Cardiac muscle cell (in vitro differentiated cells and primary cell): ENCODE measurements at regions not wholly inside any gene's neighbourhood (a gene's known extent, or its start where the extent isn't known, plus 50 kb on each side); places are given as distances from the start of the nearest gene placed in this dataset.
"Not testable (repeated sequence)": the region's sequence is repeated elsewhere in the genome, so short reads cannot be mapped to it uniquely, and the experiment has no call there.

Experiments
- DNase-seq, 2 donors: peaks; one replicate each; pipeline versions ENCODE4 v3.0.0 to v3.0.0-alpha.2; 2010 to 2017; ENCODE audit warnings: low read depth in 1 of 2, low spot score in 1 of 2
- H3K27ac ChIP-seq: fragments of 200-600 bp; sonication (generic); 2 replicates; pipeline ENCODE4 v1.5.1; 2016
- H3K27me3 ChIP-seq: fragments of 200-600 bp; sonication (generic); 2 replicates; pipeline ENCODE4 v1.6.0; 2016; ENCODE audit warnings: control low read depth
- H3K36me3 ChIP-seq: fragments of 200-600 bp; sonication (generic); 2 replicates; pipeline ENCODE4 v1.5.1; 2016; ENCODE audit warnings: control low read depth
- H3K4me1 ChIP-seq: fragments of 200-600 bp; sonication (generic); 2 replicates; pipeline ENCODE4 v1.8.1; 2017; ENCODE audit warnings: low read depth, mild to moderate bottlenecking, mixed run types
- H3K4me3 ChIP-seq: fragments of 200-600 bp; sonication (generic); 2 replicates; pipeline ENCODE4 v1.5.1; 2016; ENCODE audit warnings: mild to moderate bottlenecking
- H3K9me3 ChIP-seq: fragments of 200-600 bp; sonication (generic); 2 replicates; pipeline ENCODE4 v1.5.1; 2017; ENCODE audit warnings: low read depth, mild to moderate bottlenecking, control low read depth
- TF ChIP-seq, protein P1 (sequence below): IDR thresholded peaks from 2 replicates; pipeline ENCODE4 v1.5.1; 2012; ENCODE audit warnings: low read depth, mild to moderate bottlenecking, low read length

DNA sequence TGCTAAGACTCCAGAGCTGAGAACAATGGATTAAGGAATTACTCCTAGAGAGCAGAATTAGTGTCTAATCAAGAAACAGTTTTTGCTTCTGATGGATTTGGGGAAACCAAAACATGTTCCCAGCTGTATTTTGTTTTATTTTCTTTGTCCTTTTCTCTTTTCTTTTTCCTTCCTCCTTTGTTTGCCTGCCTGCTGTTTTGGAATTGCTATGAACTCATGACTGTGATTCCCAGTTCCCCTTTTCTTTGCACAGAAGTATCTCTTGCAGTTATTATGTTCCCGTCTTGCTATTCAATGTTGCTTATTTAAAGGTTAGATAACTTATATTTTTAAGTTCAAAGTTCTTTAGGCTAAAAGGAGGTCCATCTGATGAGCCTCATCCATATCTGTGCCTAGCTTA is 77.0 kb upstream of the GBE1 start:
- DNase-seq: no peak
- TF ChIP-seq, protein P1, sequence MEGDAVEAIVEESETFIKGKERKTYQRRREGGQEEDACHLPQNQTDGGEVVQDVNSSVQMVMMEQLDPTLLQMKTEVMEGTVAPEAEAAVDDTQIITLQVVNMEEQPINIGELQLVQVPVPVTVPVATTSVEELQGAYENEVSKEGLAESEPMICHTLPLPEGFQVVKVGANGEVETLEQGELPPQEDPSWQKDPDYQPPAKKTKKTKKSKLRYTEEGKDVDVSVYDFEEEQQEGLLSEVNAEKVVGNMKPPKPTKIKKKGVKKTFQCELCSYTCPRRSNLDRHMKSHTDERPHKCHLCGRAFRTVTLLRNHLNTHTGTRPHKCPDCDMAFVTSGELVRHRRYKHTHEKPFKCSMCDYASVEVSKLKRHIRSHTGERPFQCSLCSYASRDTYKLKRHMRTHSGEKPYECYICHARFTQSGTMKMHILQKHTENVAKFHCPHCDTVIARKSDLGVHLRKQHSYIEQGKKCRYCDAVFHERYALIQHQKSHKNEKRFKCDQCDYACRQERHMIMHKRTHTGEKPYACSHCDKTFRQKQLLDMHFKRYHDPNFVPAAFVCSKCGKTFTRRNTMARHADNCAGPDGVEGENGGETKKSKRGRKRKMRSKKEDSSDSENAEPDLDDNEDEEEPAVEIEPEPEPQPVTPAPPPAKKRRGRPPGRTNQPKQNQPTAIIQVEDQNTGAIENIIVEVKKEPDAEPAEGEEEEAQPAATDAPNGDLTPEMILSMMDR: no peak
- Histone ChIP-seq H3K27ac (no peak overlapping the region), H3K4me1 (no peaks in the 10 kb centered on the region), H3K36me3 (no peaks in the 10 kb centered on the region), H3K9me3 (no peaks in the 10 kb centered on the region), H3K4me3 (no peak overlapping the region), H3K27me3 (no peaks in the 10 kb centered on the region)

DNA sequence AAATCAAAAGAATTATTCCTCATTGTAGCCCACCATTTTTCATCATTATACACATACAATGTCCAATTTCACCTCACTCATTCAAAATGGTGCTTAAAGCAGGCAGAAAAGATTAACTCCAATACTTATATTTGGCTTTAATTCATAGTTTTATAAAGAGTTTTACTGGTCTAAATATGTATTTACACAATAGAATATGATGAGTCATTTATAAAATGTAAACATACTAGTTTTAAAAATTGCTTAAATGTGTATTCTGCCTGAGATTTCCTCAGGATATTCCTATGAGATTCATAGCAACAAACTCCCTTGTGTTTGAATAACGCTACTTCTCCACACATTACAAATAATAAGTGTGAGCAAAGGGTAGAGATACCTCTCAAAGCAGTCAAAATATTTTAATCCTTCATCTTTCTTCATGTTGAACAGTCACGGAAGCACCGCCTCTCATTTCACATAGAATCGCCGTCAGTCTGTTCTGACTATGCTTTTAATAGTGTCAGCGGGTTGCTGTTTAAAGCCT is 75.7 kb upstream of the GBE1 start:
- H3K27ac ChIP-seq: no peak overlapping the region

GRCh38 chr3:81829937-81830336 is 68.5 kb upstream of the GBE1 start:
- Histone ChIP-seq H3K9me3 (no peaks in the 10 kb centered on the region), H3K27ac (no peak overlapping the region), H3K4me3 (no peak overlapping the region), H3K27me3 (no peaks in the 10 kb centered on the region), H3K36me3 (no peaks in the 10 kb centered on the region), H3K4me1 (no peaks in the 10 kb centered on the region)
- DNase-seq: no peak
- TF ChIP-seq, protein P1: no peak

More for the DNA sequence above, 75.7 kb upstream of the GBE1 start:
- Histone ChIP-seq H3K36me3 (no peaks in the 10 kb centered on the region), H3K9me3 (no peaks in the 10 kb centered on the region), H3K4me3 (no peak overlapping the region), H3K4me1 (no peaks in the 10 kb centered on the region), H3K27me3 (no peaks in the 10 kb centered on the region)
- TF ChIP-seq, protein P1: no peak
- DNase-seq: no peak

DNA sequence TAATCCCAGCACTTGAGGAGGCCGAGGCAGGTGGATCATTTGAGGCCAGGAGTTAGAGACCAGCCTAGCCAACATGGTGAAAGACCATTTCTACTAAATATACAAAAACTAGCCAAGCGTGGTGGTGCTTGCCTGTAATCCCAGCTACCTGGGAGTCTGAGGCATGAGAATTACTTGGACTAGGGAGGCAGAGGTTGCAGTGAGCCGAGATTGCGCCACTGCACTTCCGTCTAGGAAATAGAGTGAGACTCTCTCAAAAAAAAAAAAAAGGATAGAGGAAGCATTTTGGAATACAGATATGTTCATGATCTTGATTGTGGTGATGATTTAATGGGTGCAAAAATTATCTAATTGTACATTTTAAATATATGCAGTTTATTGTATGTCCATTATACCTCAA is 67.8 kb upstream of the GBE1 start:
- not testable (repeated sequence) for H3K27me3 ChIP-seq, DNase-seq, H3K4me1 ChIP-seq, H3K4me3 ChIP-seq, H3K9me3 ChIP-seq, H3K36me3 ChIP-seq, H3K27ac ChIP-seq

- TF ChIP-seq, protein P1: no peak
- H3K9me3 ChIP-seq: no peaks in the 10 kb centered on the region
- peak overlapping the region; percentile 26 for H3K27ac ChIP-seq
- no peak overlapping the region for H3K4me3 ChIP-seq
- no peaks in the 10 kb centered on the region for H3K36me3 ChIP-seq
- no peaks in the 10 kb centered on the region for H3K27me3 ChIP-seq
- H3K4me1 ChIP-seq: peaks cover 18% of the 10 kb centered on the region
- peak; percentile 3 to 55 for DNase-seq
Observed at GRCh38 chr3:81823882-81824395, 62.5 kb upstream of the GBE1 start.

DNA sequence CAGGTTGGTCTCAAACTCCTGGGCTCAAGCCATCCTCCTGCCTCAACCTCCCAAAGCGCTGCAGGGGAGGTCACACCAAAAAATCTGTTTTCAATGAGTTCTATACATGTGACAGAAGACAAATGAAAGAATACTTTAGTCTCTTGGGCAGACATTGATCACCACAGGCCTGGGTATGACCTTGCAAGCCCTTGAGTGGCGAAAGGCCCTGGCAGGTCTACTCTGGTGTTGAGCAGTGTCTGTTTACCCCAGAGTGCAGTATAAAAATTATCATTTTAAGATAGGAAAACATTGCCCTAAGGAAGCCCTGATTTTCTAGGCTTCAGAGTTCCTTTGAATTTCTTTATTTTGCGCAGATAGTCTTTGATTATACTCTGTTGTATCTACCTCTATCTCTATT is 61.6 kb upstream of the GBE1 start:
- Histone ChIP-seq H3K27ac (peak overlapping the region; percentile 26), H3K4me3 (no peak overlapping the region), H3K4me1 (peaks cover 18% of the 10 kb centered on the region), H3K9me3 (no peaks in the 10 kb centered on the region), H3K27me3 (no peaks in the 10 kb centered on the region), H3K36me3 (no peaks in the 10 kb centered on the region)
- TF ChIP-seq, protein P1: no peak
- peak in 1 of 2 donors; percentile 14 for DNase-seq
